ENCODE measurements at regions not wholly inside any gene's neighbourhood (a gene's known extent, or its start where the extent isn't known, plus 50 kb on each side); places are given as distances from the start of the nearest gene placed in this dataset.

DNA sequence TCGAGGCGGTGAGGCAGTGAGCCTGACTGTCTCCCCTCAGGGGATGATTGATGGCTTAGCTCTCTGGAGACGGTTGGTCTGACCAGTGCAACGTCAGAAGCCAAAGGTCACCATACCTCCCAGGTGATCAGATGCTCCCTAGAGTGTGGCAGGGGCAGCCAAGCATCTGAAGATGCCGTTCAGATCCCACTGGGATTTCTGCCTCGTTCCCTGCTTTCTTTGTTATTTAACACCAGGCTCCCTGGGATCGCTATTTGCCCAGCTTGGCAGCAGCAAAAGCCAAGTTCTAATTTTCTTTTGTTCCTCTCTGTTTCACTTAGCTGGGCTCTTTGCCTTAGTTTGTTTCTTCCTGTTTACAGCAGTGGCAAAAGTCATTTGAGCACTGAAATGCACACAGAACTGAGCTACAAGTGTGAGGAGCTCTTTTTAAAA lies 53.5 kb upstream of the SVIL start:
- Histone ChIP-seq H3K9ac (ENCODE audit: low read depth, low read length) (no peak overlapping the region), H3K27me3 (ENCODE audit: insufficient read depth, low read length, poor library complexity) (no peaks in the 10 kb centered on the region), H3K9me3 (ENCODE audit: insufficient read depth, low read length, severe bottlenecking) (no peaks in the 10 kb centered on the region), H3K4me3 (ENCODE audit: low read depth in 1 of 2, low read length in 2 of 2) (no peak overlapping the region), H3K79me2 (ENCODE audit: insufficient read depth, low read length) (peaks cover 22% of the 10 kb centered on the region), H3K4me1 (ENCODE audit: insufficient read depth, low read length) (no peaks in the 10 kb centered on the region), H3K4me2 (ENCODE audit: insufficient read depth, low read length) (no peak overlapping the region), H2AFZ (ENCODE audit: low read depth, low read length) (no peak overlapping the region), H3K27ac (ENCODE audit: low read length) (no peak overlapping the region), H4K20me1 (ENCODE audit: insufficient read depth, low read length) (peaks cover 3% of the 10 kb centered on the region; the same call in 1 of the 2 replicates), H3K36me3 (ENCODE audit: insufficient read depth, low read length) (peaks cover 20% of the 10 kb centered on the region; the same call in 1 of the 2 replicates)
- TF ChIP-seq, protein P1, sequence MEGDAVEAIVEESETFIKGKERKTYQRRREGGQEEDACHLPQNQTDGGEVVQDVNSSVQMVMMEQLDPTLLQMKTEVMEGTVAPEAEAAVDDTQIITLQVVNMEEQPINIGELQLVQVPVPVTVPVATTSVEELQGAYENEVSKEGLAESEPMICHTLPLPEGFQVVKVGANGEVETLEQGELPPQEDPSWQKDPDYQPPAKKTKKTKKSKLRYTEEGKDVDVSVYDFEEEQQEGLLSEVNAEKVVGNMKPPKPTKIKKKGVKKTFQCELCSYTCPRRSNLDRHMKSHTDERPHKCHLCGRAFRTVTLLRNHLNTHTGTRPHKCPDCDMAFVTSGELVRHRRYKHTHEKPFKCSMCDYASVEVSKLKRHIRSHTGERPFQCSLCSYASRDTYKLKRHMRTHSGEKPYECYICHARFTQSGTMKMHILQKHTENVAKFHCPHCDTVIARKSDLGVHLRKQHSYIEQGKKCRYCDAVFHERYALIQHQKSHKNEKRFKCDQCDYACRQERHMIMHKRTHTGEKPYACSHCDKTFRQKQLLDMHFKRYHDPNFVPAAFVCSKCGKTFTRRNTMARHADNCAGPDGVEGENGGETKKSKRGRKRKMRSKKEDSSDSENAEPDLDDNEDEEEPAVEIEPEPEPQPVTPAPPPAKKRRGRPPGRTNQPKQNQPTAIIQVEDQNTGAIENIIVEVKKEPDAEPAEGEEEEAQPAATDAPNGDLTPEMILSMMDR (IDR thresholded peaks at IDR 0.05; ENCODE audit: borderline replicate concordance, extremely low read depth, low read length, poor library complexity, severe bottlenecking) = no peak
- TF ChIP-seq EZH2 (IDR thresholded peaks at IDR 0.05; ENCODE audit: borderline replicate concordance, low read depth, low read length, severe bottlenecking) = no peak
- ATAC-seq (ENCODE audit: insufficient read depth, low read depth) (no peak), DNase-seq (no peak)

DNA sequence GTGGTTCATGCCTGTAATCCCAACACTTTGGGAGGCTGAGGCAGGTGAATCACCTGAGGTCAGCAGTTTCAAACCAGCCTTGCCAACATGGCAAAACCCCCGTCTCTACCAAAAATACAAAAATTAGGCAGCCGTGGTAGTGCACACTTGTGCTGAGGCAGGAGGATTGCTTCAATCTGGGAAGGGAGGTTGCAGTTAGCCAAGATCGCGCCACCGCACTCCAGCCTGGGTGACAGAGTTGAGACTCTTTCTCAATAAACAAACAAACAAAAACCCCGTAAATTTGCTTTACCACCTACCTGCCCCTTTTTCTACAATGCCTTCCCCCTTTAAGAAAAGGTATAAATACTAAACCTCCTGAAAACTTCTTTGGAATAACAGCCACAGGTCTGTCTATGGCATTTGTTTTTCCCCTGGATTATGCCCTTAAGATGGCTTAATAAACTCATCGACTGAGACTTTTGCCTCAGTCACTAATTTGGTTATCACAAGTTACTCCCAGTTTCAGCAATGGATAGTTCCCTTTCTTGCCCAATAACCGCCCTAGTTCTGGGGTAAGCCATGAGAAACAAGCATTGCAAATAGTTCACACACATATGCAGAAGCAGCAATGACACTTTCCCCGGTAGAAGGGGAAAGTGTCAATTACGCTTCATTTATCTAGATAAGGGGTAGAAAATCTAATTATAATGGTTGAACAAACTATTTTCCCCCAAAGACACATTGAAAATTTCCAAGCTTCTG lies 52.8 kb upstream of the SVIL start:
- Histone ChIP-seq H3K27me3 (ENCODE audit: insufficient read depth, low read length, poor library complexity) (no peaks in the 10 kb centered on the region), H3K79me2 (ENCODE audit: insufficient read depth, low read length) (peaks cover 22% of the 10 kb centered on the region), H3K36me3 (ENCODE audit: insufficient read depth, low read length) (peaks cover 20% of the 10 kb centered on the region; the same call in 1 of the 2 replicates), H3K9me3 (ENCODE audit: insufficient read depth, low read length, severe bottlenecking) (no peaks in the 10 kb centered on the region), H3K4me1 (ENCODE audit: insufficient read depth, low read length) (no peaks in the 10 kb centered on the region), H3K9ac (ENCODE audit: low read depth, low read length) (no peak overlapping the region), H3K4me3 (ENCODE audit: low read depth in 1 of 2, low read length in 2 of 2) (no peak overlapping the region), H3K27ac (ENCODE audit: low read length) (no peak overlapping the region), H4K20me1 (ENCODE audit: insufficient read depth, low read length) (peaks cover 3% of the 10 kb centered on the region; the same call in 1 of the 2 replicates), H3K4me2 (ENCODE audit: insufficient read depth, low read length) (no peak overlapping the region), H2AFZ (ENCODE audit: low read depth, low read length) (no peak overlapping the region)
- DNase-seq (no peak), ATAC-seq (ENCODE audit: insufficient read depth, low read depth) (no peak)
- TF ChIP-seq, protein P1 (IDR thresholded peaks at IDR 0.05; ENCODE audit: borderline replicate concordance, extremely low read depth, low read length, poor library complexity, severe bottlenecking) = no peak
- no peak for TF ChIP-seq EZH2 (IDR thresholded peaks at IDR 0.05; ENCODE audit: borderline replicate concordance, low read depth, low read length, severe bottlenecking)

DNA sequence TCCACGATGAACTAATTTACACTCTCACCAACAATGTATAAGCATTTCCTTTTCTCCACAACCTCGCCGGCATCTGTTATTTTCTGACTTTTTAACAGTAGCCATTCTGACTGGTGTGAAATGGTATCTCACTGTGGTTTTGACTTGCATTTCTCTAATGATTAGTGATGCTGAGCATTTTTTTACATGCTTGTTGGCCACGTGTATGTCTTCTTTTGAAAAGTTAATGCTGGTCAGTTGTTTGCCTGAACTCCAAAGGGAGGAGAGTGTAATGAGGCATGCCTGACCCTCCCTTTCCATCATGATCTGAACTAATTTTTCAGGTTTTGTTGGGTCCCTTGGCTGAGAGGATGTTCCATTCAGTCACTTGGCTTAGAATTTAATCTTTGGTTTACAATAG lies 50.7 kb upstream of the SVIL start:
- H3K4me3 ChIP-seq (ENCODE audit: low read depth in 1 of 2, low read length in 2 of 2) = no peak overlapping the region

More for the DNA sequence above, 50.7 kb upstream of the SVIL start:
- Histone ChIP-seq H3K36me3 (ENCODE audit: insufficient read depth, low read length) (peaks cover 20% of the 10 kb centered on the region; the same call in 1 of the 2 replicates), H3K9me3 (ENCODE audit: insufficient read depth, low read length, severe bottlenecking) (no peaks in the 10 kb centered on the region), H3K79me2 (ENCODE audit: insufficient read depth, low read length) (peaks cover 11% of the 10 kb centered on the region; the same call in 1 of the 2 replicates), H2AFZ (ENCODE audit: low read depth, low read length) (no peak overlapping the region), H3K27ac (ENCODE audit: low read length) (no peak overlapping the region), H3K27me3 (ENCODE audit: insufficient read depth, low read length, poor library complexity) (no peaks in the 10 kb centered on the region), H3K4me2 (ENCODE audit: insufficient read depth, low read length) (no peak overlapping the region), H3K4me1 (ENCODE audit: insufficient read depth, low read length) (peaks cover 7% of the 10 kb centered on the region), H3K9ac (ENCODE audit: low read depth, low read length) (no peak overlapping the region), H4K20me1 (ENCODE audit: insufficient read depth, low read length) (peaks cover 3% of the 10 kb centered on the region; the same call in 1 of the 2 replicates)
- TF ChIP-seq, protein P1 (IDR thresholded peaks at IDR 0.05; ENCODE audit: borderline replicate concordance, extremely low read depth, low read length, poor library complexity, severe bottlenecking) = no peak
- TF ChIP-seq EZH2 (IDR thresholded peaks at IDR 0.05; ENCODE audit: borderline replicate concordance, low read depth, low read length, severe bottlenecking) = no peak
- ATAC-seq (ENCODE audit: insufficient read depth, low read depth) (no peak), DNase-seq (no peak)

All from DND-41 (cell line).